ENCODE measurements at regions not wholly inside any gene's neighbourhood (a gene's known extent, or its start where the extent isn't known, plus 50 kb on each side); places are given as distances from the start of the nearest gene placed in this dataset.
"Not testable (repeated sequence)": the region's sequence is repeated elsewhere in the genome, so short reads cannot be mapped to it uniquely, and the experiment has no call there.

GRCh38 chr7:42636380-42636779 is 275.5 kb downstream of the C7orf25 start:
- TF ChIP-seq, protein P1, sequence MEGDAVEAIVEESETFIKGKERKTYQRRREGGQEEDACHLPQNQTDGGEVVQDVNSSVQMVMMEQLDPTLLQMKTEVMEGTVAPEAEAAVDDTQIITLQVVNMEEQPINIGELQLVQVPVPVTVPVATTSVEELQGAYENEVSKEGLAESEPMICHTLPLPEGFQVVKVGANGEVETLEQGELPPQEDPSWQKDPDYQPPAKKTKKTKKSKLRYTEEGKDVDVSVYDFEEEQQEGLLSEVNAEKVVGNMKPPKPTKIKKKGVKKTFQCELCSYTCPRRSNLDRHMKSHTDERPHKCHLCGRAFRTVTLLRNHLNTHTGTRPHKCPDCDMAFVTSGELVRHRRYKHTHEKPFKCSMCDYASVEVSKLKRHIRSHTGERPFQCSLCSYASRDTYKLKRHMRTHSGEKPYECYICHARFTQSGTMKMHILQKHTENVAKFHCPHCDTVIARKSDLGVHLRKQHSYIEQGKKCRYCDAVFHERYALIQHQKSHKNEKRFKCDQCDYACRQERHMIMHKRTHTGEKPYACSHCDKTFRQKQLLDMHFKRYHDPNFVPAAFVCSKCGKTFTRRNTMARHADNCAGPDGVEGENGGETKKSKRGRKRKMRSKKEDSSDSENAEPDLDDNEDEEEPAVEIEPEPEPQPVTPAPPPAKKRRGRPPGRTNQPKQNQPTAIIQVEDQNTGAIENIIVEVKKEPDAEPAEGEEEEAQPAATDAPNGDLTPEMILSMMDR (IDR thresholded peaks at IDR 0.05): not testable (repeated sequence)
- TF ChIP-seq TCF7L2 (IDR thresholded peaks at IDR 0.05; ENCODE audit: low read depth, low read length): not testable (repeated sequence)
